ENCODE measurements at regions not wholly inside any gene's neighbourhood (a gene's known extent, or its start where the extent isn't known, plus 50 kb on each side); places are given as distances from the start of the nearest gene placed in this dataset.

DNA sequence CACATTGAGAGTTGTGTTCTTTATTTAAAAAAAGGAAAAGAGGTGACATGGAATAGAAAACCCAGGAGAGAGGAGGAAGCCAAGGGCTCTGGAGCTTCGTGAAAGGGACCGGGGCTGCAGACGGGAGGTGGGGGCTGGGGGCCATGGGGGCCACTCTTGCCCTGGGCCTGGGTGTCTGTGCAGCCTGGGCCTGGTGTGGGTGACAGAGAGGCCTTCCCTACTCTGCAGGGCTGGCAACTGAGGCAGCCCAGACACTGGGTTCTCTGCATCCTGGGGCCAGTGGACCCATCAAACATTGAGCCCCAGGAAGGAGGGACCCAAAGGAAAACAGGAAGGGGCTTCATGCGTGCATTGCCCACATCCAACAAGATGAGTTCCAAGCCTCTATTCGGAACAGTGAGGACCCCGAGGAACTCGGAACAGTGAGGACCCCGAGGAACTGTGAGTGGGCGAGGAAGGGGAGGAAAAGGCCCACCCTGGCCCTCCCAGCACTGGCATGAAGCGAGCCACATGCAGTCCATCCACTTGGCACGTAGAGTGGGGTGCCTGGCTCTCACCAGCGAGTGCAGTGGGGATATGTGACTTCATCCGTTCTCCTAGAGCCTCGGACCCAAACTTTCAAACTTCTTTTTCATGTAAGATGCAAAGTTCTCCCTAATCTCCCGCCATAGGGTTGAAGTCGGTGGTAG is 1121.6 kb downstream of the BRD1 start:
- no peak for DNase-seq (ENCODE audit: low read depth)

DNA sequence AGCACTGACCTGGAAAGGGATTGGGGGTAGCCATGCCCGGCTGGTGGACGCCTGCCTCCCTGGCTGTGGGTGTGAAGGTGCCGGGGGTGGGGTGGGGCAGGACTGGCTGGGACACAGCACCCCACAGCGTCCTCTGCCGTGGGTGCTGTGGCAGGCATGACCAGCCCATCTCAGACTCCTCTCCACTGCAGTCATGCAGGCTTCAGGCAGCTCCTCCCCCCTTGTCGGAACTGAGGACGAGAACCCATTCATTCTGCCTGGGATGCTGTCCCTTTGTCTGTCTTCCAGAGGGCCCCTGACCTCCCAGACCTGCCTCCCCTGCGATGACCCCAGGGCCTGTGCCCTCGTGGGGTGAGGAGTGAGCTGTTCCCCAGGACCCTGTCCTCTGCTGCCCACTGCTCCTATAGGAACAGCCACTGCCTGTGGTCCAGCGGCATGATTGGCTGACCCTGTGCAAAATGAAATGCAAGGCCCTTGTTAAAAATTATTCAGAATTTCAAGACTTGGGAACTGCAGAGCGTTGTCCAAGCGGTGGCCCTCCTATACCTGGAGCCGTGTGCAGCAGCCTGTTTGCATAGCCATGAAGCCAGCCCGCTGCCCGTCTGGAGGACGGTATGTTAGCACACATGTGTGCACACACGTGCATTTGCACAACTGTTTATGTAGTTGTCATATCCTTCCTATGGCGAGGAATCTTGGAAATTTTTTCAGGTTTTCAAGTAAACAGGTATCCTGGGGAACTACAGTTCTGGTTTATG is 1122.3 kb downstream of the BRD1 start:
- DNase-seq (ENCODE audit: low read depth) = no peak

- DNase-seq (ENCODE audit: low read depth) = no peak
These were observed 1123.3 kb downstream of the BRD1 start for GRCh38 chr22:48704335-48704734.

- no peak for DNase-seq (ENCODE audit: low read depth)
These were observed 1124.3 kb downstream of the BRD1 start for GRCh38 chr22:48703265-48703941.

DNA sequence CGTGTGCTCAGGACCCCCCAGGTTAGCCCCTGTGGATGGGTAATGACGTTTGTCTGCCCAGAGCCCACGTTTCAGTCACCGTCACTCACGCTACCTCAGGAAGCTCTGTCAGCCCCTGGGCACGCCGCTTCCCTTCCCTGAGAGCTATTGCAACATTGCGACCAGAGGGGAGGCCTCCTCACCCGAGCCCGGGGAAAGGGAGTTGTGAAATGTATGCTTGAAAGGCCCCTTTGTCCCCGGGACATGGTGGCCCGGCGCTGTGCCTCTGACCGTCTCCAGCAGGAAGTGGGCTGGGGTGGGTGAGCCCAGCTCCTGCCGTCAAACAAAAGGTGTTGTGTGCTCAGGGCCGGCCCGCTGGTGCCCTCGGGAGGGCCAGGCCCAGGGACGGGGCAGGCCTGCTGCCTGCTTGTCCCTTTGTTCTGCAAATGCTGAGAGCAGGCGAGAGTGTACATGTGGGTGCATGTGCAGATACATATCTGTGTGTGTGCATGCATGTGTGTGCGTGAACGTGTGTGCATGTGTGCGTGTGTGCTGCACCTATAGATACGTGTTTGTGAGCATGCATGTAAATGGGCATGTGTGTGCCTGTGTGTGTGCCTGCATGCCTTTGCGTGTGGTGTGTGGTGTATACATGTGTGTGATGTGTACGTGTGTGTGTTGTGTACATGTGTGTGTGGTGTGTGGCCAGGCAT is 1125.0 kb downstream of the BRD1 start:
- DNase-seq (ENCODE audit: low read depth) = no peak

- no peak for DNase-seq (ENCODE audit: low read depth)
These were observed 1126.2 kb downstream of the BRD1 start for GRCh38 chr22:48701296-48702030.

GRCh38 chr22:48700566-48701295 is 1126.9 kb downstream of the BRD1 start:
- DNase-seq (ENCODE audit: low read depth) = no peak

- no peak for DNase-seq (ENCODE audit: low read depth)
These were observed 1127.5 kb downstream of the BRD1 start for GRCh38 chr22:48700180-48700565.

DNA sequence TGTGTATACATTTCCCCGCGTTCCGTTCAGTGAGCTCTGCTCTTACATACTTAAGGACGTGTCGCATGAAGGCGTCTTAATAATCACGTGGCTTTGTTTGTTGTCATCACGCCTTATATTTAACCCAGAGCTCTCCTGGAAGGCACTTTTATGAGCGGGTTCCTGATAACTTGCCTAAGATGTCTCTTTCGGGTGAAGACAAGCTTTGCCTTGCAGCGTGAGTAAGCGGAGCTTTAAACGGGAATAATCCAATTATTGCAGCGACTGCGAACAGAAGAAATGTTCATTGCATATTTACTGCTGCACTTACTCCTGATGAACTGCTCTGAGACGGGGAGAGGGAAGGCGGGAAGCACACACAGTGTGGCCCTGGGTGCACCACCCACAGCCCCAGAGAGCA is 1128.2 kb downstream of the BRD1 start:
- DNase-seq (ENCODE audit: low read depth) = no peak

DNA sequence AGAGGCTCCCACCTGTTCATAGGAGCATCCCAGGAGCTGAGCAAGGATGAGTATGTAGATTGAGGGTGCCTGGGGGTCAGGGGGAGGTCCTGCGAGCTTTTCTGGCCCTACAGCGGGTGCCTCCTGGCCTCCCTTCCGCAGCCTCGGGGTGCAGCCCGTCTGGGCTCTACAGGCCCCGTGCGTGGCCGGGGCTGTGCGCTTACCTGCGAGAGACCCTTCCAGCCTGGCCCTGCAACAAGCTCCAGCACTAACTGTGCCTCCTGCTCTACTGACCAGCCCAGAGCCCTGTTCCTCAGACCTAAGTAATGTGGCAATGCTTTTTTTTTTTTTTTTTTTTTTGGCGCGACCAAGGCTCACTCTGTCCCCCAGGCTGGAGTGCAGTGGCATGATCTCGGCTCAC is 1129.1 kb downstream of the BRD1 start:
- no peak for DNase-seq (ENCODE audit: low read depth)

- no peak for DNase-seq (ENCODE audit: low read depth)
These were observed 1129.9 kb downstream of the BRD1 start for GRCh38 chr22:48697694-48698276.

- no peak for DNase-seq (ENCODE audit: low read depth)
These were observed 1130.5 kb downstream of the BRD1 start for GRCh38 chr22:48697223-48697622.

DNA sequence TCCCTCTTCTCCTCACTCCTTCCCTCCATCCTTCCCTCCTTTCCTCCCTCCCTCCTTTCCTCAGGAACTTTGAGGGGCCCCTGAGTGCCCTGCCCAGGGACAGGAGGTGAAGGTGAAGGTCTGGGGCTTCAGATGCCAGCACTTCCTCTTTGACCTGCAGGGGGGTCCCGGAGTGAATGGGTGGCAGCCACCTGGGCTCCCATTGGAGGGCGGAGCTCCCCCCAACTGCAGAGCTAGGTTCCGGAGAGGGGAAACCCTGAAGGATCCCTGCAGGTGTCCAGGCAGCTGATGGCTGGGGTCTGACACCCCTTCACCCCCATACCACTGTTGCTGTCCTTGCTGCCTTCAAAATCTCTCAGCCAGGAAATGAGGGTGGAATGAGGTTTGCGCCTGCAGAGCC is 1131.3 kb downstream of the BRD1 start:
- DNase-seq (ENCODE audit: low read depth) = no peak

- DNase-seq (ENCODE audit: low read depth) = no peak
These were observed 1131.9 kb downstream of the BRD1 start for GRCh38 chr22:48695731-48696305.

DNA sequence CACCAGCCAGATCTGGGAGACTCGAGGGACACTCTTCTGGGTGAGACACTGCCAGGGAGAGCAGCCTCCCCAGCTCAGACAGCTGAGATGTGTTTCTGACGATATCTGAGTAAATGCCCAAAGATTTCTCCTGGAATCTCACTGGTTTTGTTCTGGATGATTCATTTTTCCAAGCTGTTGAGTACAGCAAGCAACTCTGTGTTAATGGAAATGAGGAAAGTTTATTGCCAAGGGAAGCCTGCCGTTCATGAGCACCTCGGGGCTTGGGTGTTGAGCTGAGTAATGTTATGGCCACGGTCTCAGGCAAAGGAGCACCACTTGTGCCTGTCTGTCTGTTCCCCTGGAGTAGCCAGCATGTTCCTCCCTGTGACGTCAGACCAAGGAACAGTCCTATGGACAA is 1132.4 kb downstream of the BRD1 start:
- DNase-seq (ENCODE audit: low read depth) = no peak

GRCh38 chr22:48694296-48694883 is 1133.3 kb downstream of the BRD1 start:
- DNase-seq (ENCODE audit: low read depth) = no peak

DNA sequence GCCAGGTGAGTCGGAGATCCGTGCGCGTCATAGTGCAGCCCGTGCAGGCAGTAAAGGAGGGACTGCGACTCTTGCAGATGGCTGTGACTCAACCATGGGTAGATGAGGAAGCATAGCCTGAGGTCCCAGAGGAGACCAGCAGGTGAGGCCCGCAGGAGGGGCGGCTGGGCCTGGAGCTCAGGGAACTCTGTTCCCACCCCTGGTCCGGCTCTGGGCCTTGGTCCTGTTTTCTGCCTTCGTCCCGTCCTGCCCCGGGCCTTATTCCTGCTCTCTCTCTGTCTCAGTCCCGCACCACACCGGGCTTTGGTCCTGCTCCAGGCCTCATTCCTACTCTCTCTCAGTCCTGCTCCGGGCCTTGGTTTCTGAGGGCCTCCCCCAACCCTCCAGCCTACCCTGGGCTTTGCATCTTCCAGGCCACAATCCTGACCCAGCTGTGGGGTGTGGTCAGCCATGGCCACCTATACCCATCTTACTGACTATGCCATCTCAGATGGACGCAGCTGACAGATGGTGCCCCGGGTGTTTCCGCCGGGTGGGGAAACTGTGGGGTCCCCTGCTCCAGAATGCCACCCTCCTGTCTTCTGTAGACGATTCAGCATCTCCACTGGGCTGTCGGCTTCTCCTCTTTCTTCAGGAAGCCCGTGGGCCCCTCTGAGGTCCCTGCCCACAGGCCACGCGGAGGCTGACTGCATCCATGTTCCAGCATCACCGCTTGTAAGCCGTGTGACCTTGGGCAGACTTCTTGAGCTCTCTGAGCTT is 1134.1 kb downstream of the BRD1 start:
- DNase-seq (ENCODE audit: low read depth) = no peak

DNA sequence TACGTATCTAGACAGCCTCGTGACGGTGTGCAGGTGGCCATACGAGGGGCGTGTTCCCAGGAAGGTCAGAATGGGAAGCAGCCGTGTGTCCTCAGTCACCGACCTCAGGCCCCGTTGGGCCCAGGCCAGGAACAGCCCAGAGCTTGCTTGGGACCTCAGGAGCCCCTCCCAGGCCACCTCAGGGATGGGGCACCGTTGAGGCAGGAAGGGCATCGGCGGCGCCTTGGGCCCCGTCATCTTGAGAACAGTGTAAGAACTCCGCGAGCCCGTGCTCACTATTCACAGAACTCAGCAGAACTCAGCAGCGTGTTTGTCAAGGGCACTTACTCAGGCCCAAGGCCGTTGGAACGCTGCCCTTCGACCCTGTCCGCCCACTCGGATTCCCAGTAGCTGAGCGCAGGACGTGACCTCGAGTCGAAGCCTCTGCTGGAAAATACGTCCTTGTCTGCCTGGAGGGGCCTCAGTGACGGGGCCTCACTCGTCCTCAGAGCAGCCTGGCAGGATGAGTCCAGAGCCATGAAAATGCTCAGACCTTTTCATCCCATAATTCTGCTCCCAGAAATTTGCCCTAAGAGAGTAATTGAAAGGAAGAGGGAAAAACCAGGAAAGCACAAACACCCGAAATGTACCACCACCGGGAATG is 1134.8 kb downstream of the BRD1 start:
- no peak for DNase-seq (ENCODE audit: low read depth)
